Left ventricle myocardium inferior (tissue), 1 donor: ENCODE measurements at regions not wholly inside any gene's neighbourhood (a gene's known extent, or its start where the extent isn't known, plus 50 kb on each side); places are given as distances from the start of the nearest gene placed in this dataset.

Source experiments
- DNase-seq: peaks from one replicate; pipeline ENCODE4 v3.0.0-alpha.2; 2020
- H3K27ac ChIP-seq: fragments of 200-600 bp; replicated peaks from 2 replicates; pipeline ENCODE4 v1.8.0; 2021
- H3K27me3 ChIP-seq: fragments of 200-600 bp; 2 replicates; pipeline ENCODE4 v1.8.0; 2021; ENCODE audit warnings: low read depth
- H3K36me3 ChIP-seq: fragments of 200-600 bp; 2 replicates; pipeline ENCODE4 v1.8.0; 2021
- H3K4me1 ChIP-seq: fragments of 200-600 bp; 2 replicates; pipeline ENCODE4 v1.8.0; 2021
- H3K4me3 ChIP-seq: fragments of 200-600 bp; 2 replicates; pipeline ENCODE4 v1.8.0; 2021; ENCODE audit warnings: mild to moderate bottlenecking, moderate library complexity
- H3K9me3 ChIP-seq: fragments of 200-600 bp; replicated peaks from 2 replicates; pipeline ENCODE4 v1.8.0; 2021
- intact Hi-C: fragments of 100-400 bp; cut with micrococcal nuclease; formaldehyde crosslinking; loops from one replicate; pipeline ENCODE4 v1.11.0; 2022
- TF ChIP-seq, protein P1 (sequence below): fragments of 200-600 bp; IDR thresholded peaks from 2 replicates; pipeline ENCODE4 v1.8.0; 2021; ENCODE audit warnings: antibody characterized with exemption, mild to moderate bottlenecking, borderline replicate concordance
- donor health status: DM: no; HTN: yes; CAD: no; lungs with severe emphysema.

DNA sequence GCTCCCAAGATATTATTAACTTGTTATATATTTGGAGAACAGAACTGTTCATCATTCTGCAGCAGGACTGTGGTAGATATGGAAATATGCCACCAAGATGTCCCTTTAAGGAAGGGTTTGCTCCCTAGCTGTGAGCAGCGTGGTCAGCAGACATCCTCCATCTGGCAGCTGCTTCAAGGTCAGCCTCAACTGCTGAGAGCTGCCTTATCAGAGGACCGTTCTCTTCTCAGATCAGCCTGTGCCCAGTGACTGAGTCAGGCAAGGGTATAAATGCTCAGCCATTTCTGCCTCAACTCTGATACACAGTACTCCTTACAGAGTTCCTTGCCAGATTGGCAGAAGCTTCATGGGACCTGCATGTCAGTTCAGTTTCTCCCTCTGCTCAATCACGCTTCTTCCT is 63.4 kb upstream of the MAGEB2 start:
- TF ChIP-seq, protein P1, sequence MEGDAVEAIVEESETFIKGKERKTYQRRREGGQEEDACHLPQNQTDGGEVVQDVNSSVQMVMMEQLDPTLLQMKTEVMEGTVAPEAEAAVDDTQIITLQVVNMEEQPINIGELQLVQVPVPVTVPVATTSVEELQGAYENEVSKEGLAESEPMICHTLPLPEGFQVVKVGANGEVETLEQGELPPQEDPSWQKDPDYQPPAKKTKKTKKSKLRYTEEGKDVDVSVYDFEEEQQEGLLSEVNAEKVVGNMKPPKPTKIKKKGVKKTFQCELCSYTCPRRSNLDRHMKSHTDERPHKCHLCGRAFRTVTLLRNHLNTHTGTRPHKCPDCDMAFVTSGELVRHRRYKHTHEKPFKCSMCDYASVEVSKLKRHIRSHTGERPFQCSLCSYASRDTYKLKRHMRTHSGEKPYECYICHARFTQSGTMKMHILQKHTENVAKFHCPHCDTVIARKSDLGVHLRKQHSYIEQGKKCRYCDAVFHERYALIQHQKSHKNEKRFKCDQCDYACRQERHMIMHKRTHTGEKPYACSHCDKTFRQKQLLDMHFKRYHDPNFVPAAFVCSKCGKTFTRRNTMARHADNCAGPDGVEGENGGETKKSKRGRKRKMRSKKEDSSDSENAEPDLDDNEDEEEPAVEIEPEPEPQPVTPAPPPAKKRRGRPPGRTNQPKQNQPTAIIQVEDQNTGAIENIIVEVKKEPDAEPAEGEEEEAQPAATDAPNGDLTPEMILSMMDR = no peak
- H3K27ac ChIP-seq = no peak overlapping the region
- no peak overlapping the region for H3K4me3 ChIP-seq
- intact Hi-C loops = no loop called here
- H3K36me3 ChIP-seq = no peaks in the 10 kb centered on the region
- H3K27me3 ChIP-seq = no peaks in the 10 kb centered on the region
- DNase-seq = no peak
- no peaks in the 10 kb centered on the region for H3K9me3 ChIP-seq
- H3K4me1 ChIP-seq = no peaks in the 10 kb centered on the region

DNA sequence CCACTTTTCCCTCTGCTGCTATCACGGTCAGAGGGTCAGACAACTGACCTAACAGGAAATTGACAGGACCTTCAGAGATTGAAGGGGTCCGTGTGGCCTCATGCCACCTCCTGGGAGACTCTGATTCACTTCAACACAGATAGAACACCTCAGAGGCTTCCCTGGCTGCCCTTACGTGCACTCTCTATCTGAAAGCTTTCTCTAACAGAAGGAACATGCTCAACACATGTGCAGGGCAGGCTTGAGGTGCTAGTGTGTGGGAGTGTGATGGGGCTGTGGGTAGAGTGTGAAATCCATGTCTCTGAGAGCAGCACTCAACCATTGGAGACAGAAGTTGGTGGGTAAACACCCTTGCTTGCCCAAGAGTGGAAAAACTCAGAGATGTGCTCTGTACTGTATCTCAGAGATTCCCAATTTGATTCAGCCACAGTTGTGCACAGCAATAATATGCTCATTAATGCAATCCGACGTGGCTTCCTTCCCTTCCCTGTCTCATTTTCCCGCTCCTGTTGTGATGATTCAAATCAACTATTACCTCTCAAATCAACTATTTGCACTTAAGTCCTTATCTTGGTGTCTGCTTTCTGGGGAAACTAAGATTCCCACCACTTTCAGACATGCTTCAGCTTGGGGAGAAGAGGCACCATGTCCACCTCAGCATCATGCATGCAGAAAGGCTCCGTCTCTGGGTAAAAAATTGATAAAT is 62.0 kb upstream of the MAGEB2 start:
- Histone ChIP-seq H3K4me1 (no peaks in the 10 kb centered on the region), H3K36me3 (no peaks in the 10 kb centered on the region), H3K27me3 (no peaks in the 10 kb centered on the region), H3K4me3 (no peak overlapping the region), H3K27ac (no peak overlapping the region), H3K9me3 (no peaks in the 10 kb centered on the region)
- intact Hi-C loops = no loop called here
- TF ChIP-seq, protein P1 = no peak
- DNase-seq = no peak

DNA sequence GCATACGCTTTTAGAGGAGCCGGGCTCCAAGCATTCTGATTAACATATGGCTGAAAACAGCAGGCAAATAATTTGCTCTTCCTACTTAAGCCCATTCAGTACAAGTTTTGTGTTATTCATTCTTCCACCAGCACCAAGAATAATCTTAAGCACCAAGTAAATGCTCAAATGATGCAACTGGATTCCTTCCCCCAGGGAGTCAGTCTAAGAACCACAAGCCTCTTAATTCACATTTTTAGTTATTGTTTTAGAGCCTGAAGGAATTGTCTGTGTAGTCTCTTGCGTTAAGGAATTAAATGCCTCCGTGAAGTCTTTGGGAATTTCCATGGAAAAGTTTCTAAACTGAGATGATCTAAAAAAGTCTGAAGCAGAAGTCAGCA is 61.5 kb upstream of the MAGEB2 start:
- TF ChIP-seq, protein P1 = no peak

DNA sequence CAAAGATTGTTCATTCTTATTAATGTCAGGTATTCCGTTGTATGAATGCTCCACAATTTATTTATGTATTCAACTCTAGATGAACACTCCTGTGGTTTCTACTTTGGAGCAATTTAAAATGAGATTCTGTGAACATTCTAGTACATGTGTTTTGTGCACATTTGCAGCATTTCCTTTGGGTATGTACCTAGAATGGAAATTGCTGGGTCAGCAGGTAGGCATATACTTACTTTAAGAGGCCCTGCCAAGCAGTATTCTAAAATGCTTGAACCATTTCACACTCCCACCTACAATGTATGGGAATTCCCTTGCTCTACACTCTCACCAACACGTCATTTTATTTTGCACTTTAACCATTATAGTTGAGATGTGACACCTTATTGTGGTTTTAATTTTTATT is 59.4 kb upstream of the MAGEB2 start:
- TF ChIP-seq, protein P1 = no peak
- Histone ChIP-seq H3K27ac (no peak overlapping the region), H3K9me3 (no peaks in the 10 kb centered on the region), H3K4me1 (no peaks in the 10 kb centered on the region), H3K4me3 (no peak overlapping the region), H3K27me3 (no peaks in the 10 kb centered on the region), H3K36me3 (no peaks in the 10 kb centered on the region)
- no peak for DNase-seq
- intact Hi-C loops = no loop called here

More for the DNA sequence above, 61.5 kb upstream of the MAGEB2 start:
- intact Hi-C loops = no loop called here
- no peaks in the 10 kb centered on the region for H3K27me3 ChIP-seq
- no peaks in the 10 kb centered on the region for H3K4me1 ChIP-seq
- no peaks in the 10 kb centered on the region for H3K9me3 ChIP-seq
- DNase-seq = no peak
- no peak overlapping the region for H3K4me3 ChIP-seq
- no peaks in the 10 kb centered on the region for H3K36me3 ChIP-seq
- H3K27ac ChIP-seq = no peak overlapping the region

DNA sequence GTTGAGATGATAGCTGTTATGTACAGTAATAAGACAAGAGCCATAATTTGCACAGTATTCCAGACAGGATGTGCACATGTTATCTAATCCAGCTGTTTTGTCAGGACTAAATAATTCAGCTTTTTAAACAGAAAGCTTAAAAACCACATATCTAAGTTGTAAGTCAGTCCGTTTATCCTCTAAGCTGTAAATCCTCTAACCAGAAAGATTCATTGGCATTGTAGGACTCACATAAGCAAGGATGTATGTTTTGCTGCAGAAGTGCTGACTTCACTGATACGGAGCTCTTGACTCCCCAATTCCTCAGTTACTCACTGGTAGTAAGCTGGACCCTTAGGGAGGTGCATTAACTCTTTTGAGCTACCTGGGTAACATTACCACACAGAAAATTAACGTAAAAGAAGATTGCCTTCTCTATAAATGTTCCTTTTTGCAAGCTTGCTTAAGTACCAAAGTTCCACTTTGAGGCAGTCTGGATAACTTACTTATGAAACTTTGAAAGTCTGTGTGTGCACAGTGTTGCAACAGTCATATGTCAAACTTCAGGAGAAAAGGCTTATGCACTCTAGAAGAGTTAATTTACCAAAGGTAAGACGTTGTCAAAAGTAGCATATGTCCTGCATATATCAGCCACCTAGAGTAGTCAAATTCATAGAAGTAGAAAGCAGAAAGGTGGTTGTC is 58.3 kb upstream of the MAGEB2 start:
- H3K36me3 ChIP-seq = no peaks in the 10 kb centered on the region
- no peak overlapping the region for H3K4me3 ChIP-seq
- intact Hi-C loops = no loop called here
- no peak for DNase-seq
- H3K27me3 ChIP-seq = no peaks in the 10 kb centered on the region
- H3K9me3 ChIP-seq = no peaks in the 10 kb centered on the region
- no peaks in the 10 kb centered on the region for H3K4me1 ChIP-seq
- H3K27ac ChIP-seq = no peak overlapping the region
- TF ChIP-seq, protein P1 = no peak
